ENCODE measurements at regions not wholly inside any gene's neighbourhood (a gene's known extent, or its start where the extent isn't known, plus 50 kb on each side); places are given as distances from the start of the nearest gene placed in this dataset.
"Not testable (repeated sequence)": the region's sequence is repeated elsewhere in the genome, so short reads cannot be mapped to it uniquely, and the experiment has no call there.

- 43% methylated on average over 1 of the region's 1 CpG for WGBS
- H3K4me3 ChIP-seq, result no peak overlapping the region
- intact Hi-C loops (cut with DNase I), result no loop called here
Measured at GRCh38 chr5:104452550-104452949, 890.0 kb upstream of the NUDT12 start.

DNA sequence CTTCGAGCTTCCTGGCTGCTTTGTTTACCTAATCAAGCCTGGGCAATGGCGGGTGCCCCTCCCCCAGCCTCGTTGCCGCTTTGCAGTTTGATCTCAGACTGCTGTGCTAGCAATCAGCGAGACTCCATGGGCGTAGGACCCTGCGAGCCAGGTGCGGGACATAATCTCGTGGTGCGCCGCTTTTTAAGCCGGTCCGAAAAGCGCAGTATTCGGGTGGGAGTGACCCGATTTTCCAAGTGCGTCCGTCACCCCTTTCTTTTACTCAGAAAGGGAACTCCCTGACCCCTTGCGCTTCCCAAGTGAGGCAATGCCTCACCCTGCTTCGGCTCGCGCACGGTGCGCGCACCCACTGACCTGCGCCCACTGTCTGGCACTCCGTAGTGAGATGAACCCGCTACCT lies 889.3 kb upstream of the NUDT12 start:
- H3K9me3 ChIP-seq; H3K36me3 ChIP-seq; H3K27me3 ChIP-seq (replicated peaks; ENCODE audit: insufficient read depth); DNase-seq (ENCODE audit: low spot score); intact Hi-C loops (cut with DNase I); H3K27ac ChIP-seq; H3K4me3 ChIP-seq; H3K4me1 ChIP-seq (replicated peaks): not testable (repeated sequence)
- WGBS, result 96% methylated on average over 28 of the region's 28 CpGs

More at GRCh38 chr5:104452550-104452949, 890.0 kb upstream of the NUDT12 start:
- H3K27ac ChIP-seq, result no peak overlapping the region
- DNase-seq (ENCODE audit: low spot score), result no peak
- no peaks in the 10 kb centered on the region for H3K4me1 ChIP-seq (replicated peaks)
- H3K36me3 ChIP-seq, result no peaks in the 10 kb centered on the region
- TF ChIP-seq POLR2AphosphoS5 (IDR thresholded peaks at IDR 0.05), result no peak
- no peak for TF ChIP-seq CTCF (IDR thresholded peaks at IDR 0.05)
- no peak for TF ChIP-seq POLR2A (IDR thresholded peaks at IDR 0.05)
- H3K9me3 ChIP-seq, result no peaks in the 10 kb centered on the region
- H3K27me3 ChIP-seq (replicated peaks; ENCODE audit: insufficient read depth), result no peaks in the 10 kb centered on the region

GRCh38 chr5:104444656-104445055 lies 882.1 kb upstream of the NUDT12 start:
- DNase-seq (ENCODE audit: low spot score), result no peak
- no peak overlapping the region for H3K4me3 ChIP-seq
- 89% methylated on average over 5 of the region's 5 CpGs for WGBS
- H3K9me3 ChIP-seq, result no peaks in the 10 kb centered on the region
- no peaks in the 10 kb centered on the region for H3K27me3 ChIP-seq (replicated peaks; ENCODE audit: insufficient read depth)
- H3K4me1 ChIP-seq (replicated peaks), result no peaks in the 10 kb centered on the region
- TF ChIP-seq POLR2A (IDR thresholded peaks at IDR 0.05), result no peak
- TF ChIP-seq CTCF (IDR thresholded peaks at IDR 0.05), result no peak
- no peak for TF ChIP-seq POLR2AphosphoS5 (IDR thresholded peaks at IDR 0.05)
- intact Hi-C loops (cut with DNase I), result no loop called here
- H3K36me3 ChIP-seq, result no peaks in the 10 kb centered on the region
- no peak overlapping the region for H3K27ac ChIP-seq

DNA sequence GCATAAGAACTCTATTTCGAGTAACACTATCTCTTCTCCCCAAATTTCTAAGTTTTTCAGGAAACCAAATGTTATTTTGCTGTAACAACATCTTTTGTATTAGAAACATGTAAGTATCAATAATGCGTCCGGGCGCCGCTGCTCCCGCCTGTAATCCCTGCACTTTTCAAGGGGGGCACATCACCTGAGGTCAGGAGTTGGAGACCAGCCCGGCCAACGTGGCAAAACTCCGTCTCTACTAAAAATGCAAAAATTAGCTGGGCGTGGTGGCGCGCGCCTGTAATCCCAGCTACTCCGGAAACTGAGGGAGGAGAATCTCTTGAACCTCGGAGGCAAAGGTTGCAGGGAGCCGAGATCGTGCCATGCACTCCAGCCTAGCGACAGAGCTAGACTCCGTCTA lies 881.1 kb upstream of the NUDT12 start:
- 96% methylated on average over 19 of the region's 19 CpGs for WGBS
- Histone ChIP-seq H3K27ac (no peak overlapping the region), H3K36me3 (no peaks in the 10 kb centered on the region), H3K4me1 (replicated peaks) (no peaks in the 10 kb centered on the region), H3K4me3 (no peak overlapping the region), H3K9me3 (no peaks in the 10 kb centered on the region), H3K27me3 (replicated peaks; ENCODE audit: insufficient read depth) (no peaks in the 10 kb centered on the region)
- intact Hi-C loops (cut with DNase I), result no loop called here
- TF ChIP-seq POLR2AphosphoS5 (IDR thresholded peaks at IDR 0.05) (no peak), CTCF (IDR thresholded peaks at IDR 0.05) (no peak), POLR2A (IDR thresholded peaks at IDR 0.05) (no peak)
- no peak for DNase-seq (ENCODE audit: low spot score)

GRCh38 chr5:104431981-104432380 lies 869.4 kb upstream of the NUDT12 start:
- intact Hi-C loops (cut with DNase I), result no loop called here
- no peak overlapping the region for H3K27ac ChIP-seq
- no peaks in the 10 kb centered on the region for H3K36me3 ChIP-seq
- no peaks in the 10 kb centered on the region for H3K9me3 ChIP-seq
- H3K4me1 ChIP-seq (replicated peaks), result no peaks in the 10 kb centered on the region
- WGBS, result 29% methylated on average over 4 of the region's 4 CpGs
- TF ChIP-seq POLR2A (IDR thresholded peaks at IDR 0.05) (no peak), POLR2AphosphoS5 (IDR thresholded peaks at IDR 0.05) (no peak), CTCF (IDR thresholded peaks at IDR 0.05) (no peak)
- no peaks in the 10 kb centered on the region for H3K27me3 ChIP-seq (replicated peaks; ENCODE audit: insufficient read depth)
- no peak for DNase-seq (ENCODE audit: low spot score)
- H3K4me3 ChIP-seq, result no peak overlapping the region
